ENCODE measurements at regions not wholly inside any gene's neighbourhood (a gene's known extent, or its start where the extent isn't known, plus 50 kb on each side); places are given as distances from the start of the nearest gene placed in this dataset.

DNA sequence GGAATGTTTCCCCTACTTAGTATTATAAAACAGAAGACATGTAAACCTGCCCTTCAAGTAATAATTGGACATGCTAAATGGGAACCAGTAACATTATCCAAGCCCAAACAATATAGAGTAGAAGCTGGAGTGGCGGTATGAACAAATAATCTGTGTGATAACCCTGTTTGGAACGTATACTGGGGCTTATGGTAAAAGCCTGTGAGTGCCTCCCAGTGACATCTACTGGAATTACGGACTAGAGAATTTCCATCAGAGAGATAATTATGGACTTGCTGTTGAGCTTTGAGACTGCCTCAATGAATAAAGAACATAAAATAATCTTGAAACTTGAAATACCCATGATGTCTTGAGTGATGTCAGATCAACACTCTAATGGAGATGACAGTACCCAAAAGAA lies 406.3 kb upstream of the GRIA3 start:
- H3K36me3 ChIP-seq (ENCODE audit: control insufficient read depth, insufficient read depth, low read length): no peaks in the 10 kb centered on the region
- H3K27me3 ChIP-seq (ENCODE audit: control insufficient read depth, insufficient read depth, low read length): no peaks in the 10 kb centered on the region
- H3K4me3 ChIP-seq (ENCODE audit: low read depth in 2 of 2, low read length in 2 of 2): no peak overlapping the region
- H3K27ac ChIP-seq (ENCODE audit: low read length): no peak overlapping the region
- TF ChIP-seq, protein P1, sequence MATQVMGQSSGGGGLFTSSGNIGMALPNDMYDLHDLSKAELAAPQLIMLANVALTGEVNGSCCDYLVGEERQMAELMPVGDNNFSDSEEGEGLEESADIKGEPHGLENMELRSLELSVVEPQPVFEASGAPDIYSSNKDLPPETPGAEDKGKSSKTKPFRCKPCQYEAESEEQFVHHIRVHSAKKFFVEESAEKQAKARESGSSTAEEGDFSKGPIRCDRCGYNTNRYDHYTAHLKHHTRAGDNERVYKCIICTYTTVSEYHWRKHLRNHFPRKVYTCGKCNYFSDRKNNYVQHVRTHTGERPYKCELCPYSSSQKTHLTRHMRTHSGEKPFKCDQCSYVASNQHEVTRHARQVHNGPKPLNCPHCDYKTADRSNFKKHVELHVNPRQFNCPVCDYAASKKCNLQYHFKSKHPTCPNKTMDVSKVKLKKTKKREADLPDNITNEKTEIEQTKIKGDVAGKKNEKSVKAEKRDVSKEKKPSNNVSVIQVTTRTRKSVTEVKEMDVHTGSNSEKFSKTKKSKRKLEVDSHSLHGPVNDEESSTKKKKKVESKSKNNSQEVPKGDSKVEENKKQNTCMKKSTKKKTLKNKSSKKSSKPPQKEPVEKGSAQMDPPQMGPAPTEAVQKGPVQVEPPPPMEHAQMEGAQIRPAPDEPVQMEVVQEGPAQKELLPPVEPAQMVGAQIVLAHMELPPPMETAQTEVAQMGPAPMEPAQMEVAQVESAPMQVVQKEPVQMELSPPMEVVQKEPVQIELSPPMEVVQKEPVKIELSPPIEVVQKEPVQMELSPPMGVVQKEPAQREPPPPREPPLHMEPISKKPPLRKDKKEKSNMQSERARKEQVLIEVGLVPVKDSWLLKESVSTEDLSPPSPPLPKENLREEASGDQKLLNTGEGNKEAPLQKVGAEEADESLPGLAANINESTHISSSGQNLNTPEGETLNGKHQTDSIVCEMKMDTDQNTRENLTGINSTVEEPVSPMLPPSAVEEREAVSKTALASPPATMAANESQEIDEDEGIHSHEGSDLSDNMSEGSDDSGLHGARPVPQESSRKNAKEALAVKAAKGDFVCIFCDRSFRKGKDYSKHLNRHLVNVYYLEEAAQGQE (IDR thresholded peaks at IDR 0.05; ENCODE audit: insufficient read depth in 1 of 2, low read depth in 2 of 2, low read length in 1 of 2): no peak
- TF ChIP-seq CTCF (IDR thresholded peaks at IDR 0.05): no peak
- TF ChIP-seq SIN3A (IDR thresholded peaks at IDR 0.05; ENCODE audit: borderline replicate concordance, insufficient read depth, low read depth, low read length): no peak
- TF ChIP-seq POLR2AphosphoS5 (IDR thresholded peaks at IDR 0.05; ENCODE audit: low read depth, low read length): no peak
- no peak for TF ChIP-seq TCF7L2 (IDR thresholded peaks at IDR 0.05; ENCODE audit: low read depth, low read length)
- DNase-seq (ENCODE audit: low read depth, low spot score) (no peak), ATAC-seq (no peak)
- no TSS peak for BruUV-seq (replicated peaks)
- H3K9me3 ChIP-seq (ENCODE audit: control insufficient read depth, insufficient read depth, low read depth, low read length): no peaks in the 10 kb centered on the region
- H3K4me1 ChIP-seq (ENCODE audit: control insufficient read depth, insufficient read depth, low read length): no peaks in the 10 kb centered on the region
- in situ Hi-C loops (cut with HindIII; ENCODE audit: low pct_unique_long_range_greater_than_20kb, low sequenced_read_pairs): no loop called here
- POLR2A ChIA-PET: no interaction called here
- CTCF ChIA-PET: no interaction called here
- intact Hi-C loops (cut with micrococcal nuclease; ENCODE audit: unreplicated experiment): no loop called here

- intact Hi-C loops (cut with micrococcal nuclease; ENCODE audit: unreplicated experiment) (no loop called here), in situ Hi-C loops (cut with HindIII; ENCODE audit: low pct_unique_long_range_greater_than_20kb, low sequenced_read_pairs) (no loop called here)
- Histone ChIP-seq H3K4me3 (ENCODE audit: low read depth in 2 of 2, low read length in 2 of 2) (no peak overlapping the region), H3K27ac (ENCODE audit: low read length) (no peak overlapping the region), H3K9me3 (ENCODE audit: control insufficient read depth, insufficient read depth, low read depth, low read length) (no peaks in the 10 kb centered on the region), H3K36me3 (ENCODE audit: control insufficient read depth, insufficient read depth, low read length) (no peaks in the 10 kb centered on the region), H3K4me1 (ENCODE audit: control insufficient read depth, insufficient read depth, low read length) (no peaks in the 10 kb centered on the region), H3K27me3 (ENCODE audit: control insufficient read depth, insufficient read depth, low read length) (no peaks in the 10 kb centered on the region)
- no TSS peak for BruUV-seq (replicated peaks)
- no peak for ATAC-seq
- ChIA-PET POLR2A (no interaction called here), CTCF (no interaction called here)
- TF ChIP-seq SIN3A (IDR thresholded peaks at IDR 0.05; ENCODE audit: borderline replicate concordance, insufficient read depth, low read depth, low read length) (no peak), TCF7L2 (IDR thresholded peaks at IDR 0.05; ENCODE audit: low read depth, low read length) (no peak), CTCF (IDR thresholded peaks at IDR 0.05) (no peak), POLR2AphosphoS5 (IDR thresholded peaks at IDR 0.05; ENCODE audit: low read depth, low read length) (no peak)
- TF ChIP-seq, protein P1 (IDR thresholded peaks at IDR 0.05; ENCODE audit: insufficient read depth in 1 of 2, low read depth in 2 of 2, low read length in 1 of 2): no peak
- DNase-seq (ENCODE audit: low read depth, low spot score): no peak
Measured at GRCh38 chrX:122783918-122784317, 400.2 kb upstream of the GRIA3 start.

All from Panc1 (cell line).